Activated CD4-positive, alpha-beta T cell treated with anti-CD3 and anti-CD28 coated beads, Interleukin-2, amount 50 U/mL, for 48 hours (primary cell): ENCODE measurements at regions not wholly inside any gene's neighbourhood (a gene's known extent, or its start where the extent isn't known, plus 50 kb on each side); places are given as distances from the start of the nearest gene placed in this dataset.

Source experiments
- DNase-seq, 2 experiments: peaks; one replicate each; pipeline ENCODE4 v3.0.0-alpha.2; 2020

DNA sequence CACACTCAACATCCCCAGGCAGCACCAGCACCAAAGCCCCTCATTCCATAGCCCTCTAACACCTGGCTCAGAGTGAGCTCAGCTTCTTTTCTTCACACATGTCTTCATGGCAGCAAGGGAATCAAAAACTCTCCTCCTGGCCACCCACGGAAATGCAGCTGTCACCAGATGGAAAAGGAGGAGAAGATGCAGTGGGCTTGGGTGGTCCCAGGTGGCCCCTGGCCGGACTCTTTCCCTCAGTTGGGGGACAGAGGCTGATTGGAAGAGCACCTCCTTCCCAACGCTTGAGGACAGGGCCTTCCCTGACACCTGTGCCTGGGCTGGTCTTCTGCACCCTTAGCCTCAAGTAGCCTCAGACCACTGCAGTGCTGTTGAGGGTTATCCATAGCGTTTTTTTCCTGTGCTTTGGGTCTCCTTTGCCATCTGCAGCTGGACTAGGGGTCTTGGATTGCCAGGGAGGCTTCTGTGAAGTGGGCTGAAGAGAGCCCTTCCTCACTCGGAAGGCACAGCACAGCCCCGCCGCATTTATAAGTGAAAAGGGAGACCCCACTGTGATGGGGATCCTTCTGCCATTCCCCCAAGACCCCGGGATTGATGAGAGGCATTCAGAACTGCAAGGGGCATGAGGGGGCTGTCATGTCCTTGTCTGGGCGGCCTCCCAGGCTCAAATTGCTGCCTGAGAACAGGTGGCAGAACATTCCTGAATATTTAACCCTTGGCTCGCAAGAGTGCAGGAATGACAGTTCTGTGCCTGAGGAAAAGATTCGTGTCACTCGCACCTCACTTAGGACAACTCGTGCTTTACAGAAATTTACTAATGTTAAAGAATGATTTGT, 200.0 kb downstream of the AUH start:
- DNase-seq: no peak

DNA sequence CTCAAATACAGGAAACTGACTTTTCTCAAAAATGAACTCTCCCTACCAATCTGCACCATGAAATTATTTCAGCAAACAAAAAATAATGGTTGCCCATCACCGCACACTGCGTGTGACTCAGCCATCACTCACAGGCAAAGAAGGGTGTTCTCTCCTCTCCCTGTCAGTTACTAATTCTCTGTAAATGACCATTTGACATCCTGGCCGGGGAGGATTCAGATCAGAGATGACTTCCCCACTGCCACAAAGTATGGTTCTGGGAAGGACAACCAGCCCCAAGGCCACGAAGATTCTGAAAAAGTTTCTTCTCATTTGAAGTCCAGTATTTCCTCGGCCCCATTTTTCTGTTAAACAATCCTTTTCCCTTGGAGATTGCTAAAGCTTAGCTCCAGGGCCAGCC, 199.4 kb downstream of the AUH start:
- peak in 1 of 2 experiments; percentile 58 for DNase-seq

DNA sequence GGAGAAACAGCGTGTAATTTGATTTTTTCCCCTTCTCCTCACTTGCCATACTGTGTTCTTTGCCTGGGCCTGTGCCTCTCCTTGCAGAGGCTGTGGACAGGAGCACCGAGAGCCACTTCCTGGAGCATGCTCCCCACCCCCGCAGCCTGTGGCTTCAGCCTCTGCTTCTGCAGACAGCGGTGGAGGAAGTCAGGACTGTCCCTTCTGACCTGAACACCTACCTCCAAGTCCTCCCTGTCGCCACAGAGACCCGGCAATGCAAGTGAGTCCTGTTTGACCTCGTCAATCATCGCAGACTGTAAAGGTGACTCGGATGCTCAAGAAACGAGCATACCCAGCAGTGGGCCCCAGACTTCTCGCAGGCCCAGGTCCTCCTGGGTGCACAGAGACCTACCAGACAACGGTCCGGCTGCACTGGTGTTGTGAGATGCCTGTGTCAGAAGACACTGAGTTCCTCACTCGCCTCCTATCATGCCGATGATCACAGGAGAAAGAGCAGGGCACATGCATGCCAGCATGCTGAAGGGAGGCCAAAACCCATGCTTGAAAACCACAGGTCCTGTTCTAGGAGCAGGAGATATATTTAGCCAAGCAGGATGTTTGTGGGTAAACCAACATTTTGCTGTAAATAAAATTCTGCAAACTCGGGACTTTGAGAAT, 198.8 kb downstream of the AUH start:
- DNase-seq: peak; percentile 70 to 79

DNA sequence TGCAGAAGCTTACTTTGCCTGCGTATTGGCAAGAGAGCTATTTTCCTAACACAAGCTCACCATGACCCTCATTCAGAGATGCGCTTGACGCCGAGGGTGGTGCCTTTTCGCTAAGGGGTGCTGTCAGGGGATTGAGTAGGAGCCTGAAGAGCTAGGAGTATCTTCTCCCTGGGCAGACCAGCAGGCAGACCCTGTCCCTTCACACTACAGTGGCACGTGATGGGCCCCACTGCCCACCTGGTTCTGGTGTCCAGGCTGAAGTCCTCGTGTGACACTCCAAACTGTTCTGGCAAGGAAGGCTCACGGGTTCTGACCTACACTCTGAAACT, 198.3 kb downstream of the AUH start:
- DNase-seq: no peak

DNA sequence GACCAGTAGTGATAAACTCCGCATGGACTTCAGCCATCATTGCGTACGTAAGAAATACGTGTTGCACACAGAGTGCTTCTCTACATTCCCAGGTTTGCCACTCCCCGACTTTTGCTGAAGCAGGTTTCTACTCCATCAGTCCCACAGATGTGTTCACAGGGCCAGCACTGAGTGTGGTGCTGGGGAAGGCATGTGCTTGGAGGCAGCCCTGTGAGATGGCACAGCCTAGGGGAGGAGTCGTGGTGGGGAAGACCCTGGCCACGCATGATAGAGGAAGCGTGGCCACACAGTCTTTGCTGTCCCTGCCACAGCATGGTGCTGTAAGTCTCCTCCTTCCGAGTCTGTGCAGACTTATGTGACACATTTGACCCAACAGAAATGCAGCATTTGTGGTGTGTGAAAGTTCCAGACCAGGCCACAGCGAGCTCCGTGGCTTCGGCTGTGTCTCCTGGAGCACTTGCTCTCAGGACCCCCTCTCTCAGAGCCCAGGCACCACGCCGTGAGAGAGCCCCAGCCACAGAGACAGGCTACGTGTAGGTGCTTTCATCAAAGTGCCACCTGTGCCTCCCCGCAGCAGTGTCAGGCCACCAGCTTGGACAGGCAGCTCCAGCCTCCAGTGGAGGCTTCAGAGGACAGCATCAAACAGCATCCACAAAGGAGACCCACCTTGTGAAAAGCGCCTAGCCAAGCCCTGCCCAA, 197.8 kb downstream of the AUH start:
- peak in 1 of 2 experiments; percentile 52 for DNase-seq
